Activated naive CD8-positive, alpha-beta T cell (primary cell): ENCODE measurements at regions not wholly inside any gene's neighbourhood (a gene's known extent, or its start where the extent isn't known, plus 50 kb on each side); places are given as distances from the start of the nearest gene placed in this dataset.
"Not testable (repeated sequence)": the region's sequence is repeated elsewhere in the genome, so short reads cannot be mapped to it uniquely, and the experiment has no call there.

Source experiments
- H3K27ac Mint-ChIP-seq: one replicate; pipeline ENCODE4 v1.8.0; 2021; ENCODE audit warnings: mixed read lengths
- H3K27me3 Mint-ChIP-seq: one replicate; pipeline ENCODE4 v1.8.0; 2021; ENCODE audit warnings: mixed read lengths
- H3K36me3 Mint-ChIP-seq: one replicate; pipeline ENCODE4 v1.8.0; 2021; ENCODE audit warnings: mixed read lengths
- H3K4me1 Mint-ChIP-seq: one replicate; pipeline ENCODE4 v1.8.0; 2021; ENCODE audit warnings: low read depth, mixed read lengths
- H3K4me3 Mint-ChIP-seq: one replicate; pipeline ENCODE4 v1.8.0; 2021; ENCODE audit warnings: mild to moderate bottlenecking, mixed read lengths
- H3K9me3 Mint-ChIP-seq: one replicate; pipeline ENCODE4 v1.8.0; 2021; ENCODE audit warnings: low read depth, mixed read lengths

- not testable (repeated sequence) for H3K4me3 Mint-ChIP-seq, H3K27me3 Mint-ChIP-seq, H3K9me3 Mint-ChIP-seq, H3K4me1 Mint-ChIP-seq, H3K36me3 Mint-ChIP-seq, H3K27ac Mint-ChIP-seq
These were observed 75.9 kb downstream of the OR4F16 start for GRCh38 chr1:610538-610937.

GRCh38 chr1:609161-609560 is 77.3 kb downstream of the OR4F16 start:
- H3K27ac Mint-ChIP-seq, H3K36me3 Mint-ChIP-seq, H3K9me3 Mint-ChIP-seq, H3K4me3 Mint-ChIP-seq, H3K4me1 Mint-ChIP-seq, H3K27me3 Mint-ChIP-seq: not testable (repeated sequence)

GRCh38 chr1:605279-605678 is 81.2 kb downstream of the OR4F16 start:
- peak overlapping the region; percentile 27 for H3K4me3 Mint-ChIP-seq
- H3K27ac Mint-ChIP-seq, H3K27me3 Mint-ChIP-seq, H3K36me3 Mint-ChIP-seq, H3K9me3 Mint-ChIP-seq, H3K4me1 Mint-ChIP-seq: not testable (repeated sequence)

- not testable (repeated sequence) for H3K27me3 Mint-ChIP-seq, H3K36me3 Mint-ChIP-seq, H3K27ac Mint-ChIP-seq, H3K4me1 Mint-ChIP-seq, H3K4me3 Mint-ChIP-seq, H3K9me3 Mint-ChIP-seq
These were observed 98.2 kb downstream of the OR4F16 start for GRCh38 chr1:588211-588610.

- H3K4me1 Mint-ChIP-seq, H3K4me3 Mint-ChIP-seq, H3K9me3 Mint-ChIP-seq, H3K36me3 Mint-ChIP-seq, H3K27ac Mint-ChIP-seq, H3K27me3 Mint-ChIP-seq: not testable (repeated sequence)
These were observed 100.5 kb downstream of the OR4F16 start for GRCh38 chr1:585992-586391.
